ENCODE measurements at regions not wholly inside any gene's neighbourhood (a gene's known extent, or its start where the extent isn't known, plus 50 kb on each side); places are given as distances from the start of the nearest gene placed in this dataset.
"Not testable (repeated sequence)": the region's sequence is repeated elsewhere in the genome, so short reads cannot be mapped to it uniquely, and the experiment has no call there.

GRCh38 chr18:78804206-78805030 is 175.2 kb upstream of the SALL3 start:
- no peak for FAIRE-seq

GRCh38 chr18:78805840-78806239 is 173.8 kb upstream of the SALL3 start:
- FAIRE-seq = no peak

- no peak for FAIRE-seq
Observed at GRCh38 chr18:78807668-78808067, 171.9 kb upstream of the SALL3 start.

GRCh38 chr18:78809845-78810244 is 169.8 kb upstream of the SALL3 start:
- FAIRE-seq = no peak

GRCh38 chr18:78810706-78811105 is 168.9 kb upstream of the SALL3 start:
- FAIRE-seq = no peak

- no peak for FAIRE-seq
Observed at GRCh38 chr18:78812067-78812466, 167.6 kb upstream of the SALL3 start.

- no peak for FAIRE-seq
Observed at GRCh38 chr18:78813156-78813555, 166.5 kb upstream of the SALL3 start.

GRCh38 chr18:78813936-78814710 is 165.5 kb upstream of the SALL3 start:
- FAIRE-seq = no peak

GRCh38 chr18:78814766-78815165 is 164.9 kb upstream of the SALL3 start:
- FAIRE-seq = no peak

GRCh38 chr18:78816114-78816513 is 163.5 kb upstream of the SALL3 start:
- FAIRE-seq = no peak

GRCh38 chr18:78816916-78817315 is 162.7 kb upstream of the SALL3 start:
- no peak for FAIRE-seq

- no peak for FAIRE-seq
Observed at GRCh38 chr18:78818495-78818894, 161.1 kb upstream of the SALL3 start.

- FAIRE-seq = no peak
Observed at GRCh38 chr18:78818961-78819360, 160.7 kb upstream of the SALL3 start.

GRCh38 chr18:78820161-78820834 is 159.3 kb upstream of the SALL3 start:
- FAIRE-seq = no peak

GRCh38 chr18:78821396-78821795 is 158.2 kb upstream of the SALL3 start:
- FAIRE-seq = no peak

- no peak for FAIRE-seq
Observed at GRCh38 chr18:78822171-78822948, 157.3 kb upstream of the SALL3 start.

GRCh38 chr18:78822949-78823285 is 156.7 kb upstream of the SALL3 start:
- no peak for FAIRE-seq

GRCh38 chr18:78825168-78825567 is 154.4 kb upstream of the SALL3 start:
- FAIRE-seq = no peak

GRCh38 chr18:78826631-78827030 is 153.0 kb upstream of the SALL3 start:
- no peak for FAIRE-seq

- no peak for FAIRE-seq
Observed at GRCh38 chr18:78827141-78827540, 152.5 kb upstream of the SALL3 start.

- no peak for FAIRE-seq
Observed at GRCh38 chr18:78828131-78828530, 151.5 kb upstream of the SALL3 start.

GRCh38 chr18:78829026-78829425 is 150.6 kb upstream of the SALL3 start:
- not testable (repeated sequence) for FAIRE-seq

GRCh38 chr18:78830161-78830560 is 149.5 kb upstream of the SALL3 start:
- FAIRE-seq = no peak
